ENCODE measurements at regions not wholly inside any gene's neighbourhood (a gene's known extent, or its start where the extent isn't known, plus 50 kb on each side); places are given as distances from the start of the nearest gene placed in this dataset.

DNA sequence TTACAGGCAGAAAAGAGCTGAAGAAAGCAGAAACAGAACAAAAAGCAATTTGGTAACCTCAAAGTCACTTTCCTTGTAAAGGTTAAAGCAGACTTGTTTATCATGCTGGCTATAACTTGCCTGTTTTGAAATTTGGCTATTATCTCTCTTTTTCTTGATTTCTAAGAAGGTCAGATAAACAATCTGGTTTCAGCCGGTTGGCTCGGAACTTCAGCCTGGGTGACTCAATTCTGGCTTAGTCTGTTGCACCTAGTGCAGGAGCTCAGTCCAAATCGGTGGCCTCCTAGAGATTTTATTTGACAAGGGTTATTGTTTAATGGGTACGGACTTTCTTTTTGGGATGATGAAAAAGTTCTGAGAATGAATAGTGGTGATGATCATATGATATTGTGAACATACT, 367.1 kb upstream of the B3GAT1 start:
- TF ChIP-seq, protein P1, sequence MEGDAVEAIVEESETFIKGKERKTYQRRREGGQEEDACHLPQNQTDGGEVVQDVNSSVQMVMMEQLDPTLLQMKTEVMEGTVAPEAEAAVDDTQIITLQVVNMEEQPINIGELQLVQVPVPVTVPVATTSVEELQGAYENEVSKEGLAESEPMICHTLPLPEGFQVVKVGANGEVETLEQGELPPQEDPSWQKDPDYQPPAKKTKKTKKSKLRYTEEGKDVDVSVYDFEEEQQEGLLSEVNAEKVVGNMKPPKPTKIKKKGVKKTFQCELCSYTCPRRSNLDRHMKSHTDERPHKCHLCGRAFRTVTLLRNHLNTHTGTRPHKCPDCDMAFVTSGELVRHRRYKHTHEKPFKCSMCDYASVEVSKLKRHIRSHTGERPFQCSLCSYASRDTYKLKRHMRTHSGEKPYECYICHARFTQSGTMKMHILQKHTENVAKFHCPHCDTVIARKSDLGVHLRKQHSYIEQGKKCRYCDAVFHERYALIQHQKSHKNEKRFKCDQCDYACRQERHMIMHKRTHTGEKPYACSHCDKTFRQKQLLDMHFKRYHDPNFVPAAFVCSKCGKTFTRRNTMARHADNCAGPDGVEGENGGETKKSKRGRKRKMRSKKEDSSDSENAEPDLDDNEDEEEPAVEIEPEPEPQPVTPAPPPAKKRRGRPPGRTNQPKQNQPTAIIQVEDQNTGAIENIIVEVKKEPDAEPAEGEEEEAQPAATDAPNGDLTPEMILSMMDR (IDR thresholded peaks at IDR 0.05), result no peak
- TF ChIP-seq POLR2A (IDR thresholded peaks at IDR 0.05), result no peak

All from uterus (tissue), 2 donors.